GM19455 (cell line): ENCODE measurements at regions not wholly inside any gene's neighbourhood (a gene's known extent, or its start where the extent isn't known, plus 50 kb on each side); places are given as distances from the start of the nearest gene placed in this dataset.

Source experiments
- ATAC-seq: cut with Tn5 transposase; IDR thresholded peaks from one replicate; pipeline ENCODE4 v1.9.1; 2021; ENCODE audit not compliant: unreplicated experiment

DNA sequence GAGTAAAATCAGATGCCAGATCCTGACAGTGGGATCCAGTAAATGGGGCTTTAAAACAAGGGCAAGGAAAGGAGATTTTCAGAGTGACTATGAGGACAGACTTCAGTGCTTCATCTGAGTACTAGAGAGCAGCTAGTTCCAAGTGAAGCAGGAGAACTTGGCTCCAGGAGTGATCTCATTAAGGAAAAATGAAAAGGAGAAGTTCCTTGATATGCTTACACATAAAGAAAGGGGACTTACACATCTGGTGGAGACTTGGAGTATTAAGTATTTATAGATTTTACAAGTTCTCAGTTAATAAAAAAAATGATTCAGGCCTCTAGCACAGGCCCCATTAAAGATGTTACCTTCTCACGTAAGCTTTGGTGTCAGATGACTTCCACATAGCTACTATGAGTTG, 105.8 kb downstream of the ICOS start:
- ATAC-seq = no peak

- ATAC-seq = peak; percentile 75
Measured at GRCh38 chr2:204046145-204046544, 109.6 kb downstream of the ICOS start.

DNA sequence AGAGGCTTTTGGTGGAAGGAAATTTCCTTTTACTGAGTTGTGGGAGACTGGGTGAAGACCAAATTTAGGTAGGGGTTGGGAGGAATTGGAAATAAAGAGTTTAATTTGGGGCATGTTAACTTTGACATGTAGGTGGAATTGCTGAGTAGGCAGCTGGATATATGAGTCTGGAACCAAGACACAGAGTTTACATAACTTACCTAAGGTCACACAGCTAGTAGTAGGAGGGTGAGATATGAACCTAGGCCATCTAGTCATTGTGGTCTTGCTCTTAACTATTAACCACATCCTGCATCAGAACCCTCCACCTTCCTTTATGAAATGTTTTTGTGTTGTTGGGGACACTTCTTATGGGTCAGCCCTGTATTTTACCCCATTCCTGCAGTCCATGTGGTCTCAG, 113.1 kb downstream of the ICOS start:
- ATAC-seq = peak; percentile 48

DNA sequence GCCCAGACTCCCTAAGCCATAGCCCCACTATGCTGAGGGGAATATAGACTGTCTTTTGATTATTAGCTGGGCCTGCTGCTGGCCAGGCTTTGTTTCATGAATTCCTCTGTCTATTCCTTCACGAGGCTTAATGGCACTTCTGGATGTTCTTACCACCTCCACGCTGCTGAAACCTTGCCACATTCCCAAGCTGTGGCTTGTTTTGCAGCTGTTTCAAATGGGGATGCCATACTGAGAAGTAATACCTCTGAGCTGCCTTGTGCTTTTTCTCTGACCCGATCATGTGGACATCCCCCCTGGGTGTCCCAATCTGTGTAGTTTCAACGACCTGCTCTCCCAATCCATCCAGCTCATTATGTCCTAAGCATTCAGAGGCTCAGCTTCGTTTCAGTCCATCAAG, 114.1 kb downstream of the ICOS start:
- no peak for ATAC-seq

GRCh38 chr2:204051476-204051875, 114.9 kb downstream of the ICOS start:
- ATAC-seq = no peak

DNA sequence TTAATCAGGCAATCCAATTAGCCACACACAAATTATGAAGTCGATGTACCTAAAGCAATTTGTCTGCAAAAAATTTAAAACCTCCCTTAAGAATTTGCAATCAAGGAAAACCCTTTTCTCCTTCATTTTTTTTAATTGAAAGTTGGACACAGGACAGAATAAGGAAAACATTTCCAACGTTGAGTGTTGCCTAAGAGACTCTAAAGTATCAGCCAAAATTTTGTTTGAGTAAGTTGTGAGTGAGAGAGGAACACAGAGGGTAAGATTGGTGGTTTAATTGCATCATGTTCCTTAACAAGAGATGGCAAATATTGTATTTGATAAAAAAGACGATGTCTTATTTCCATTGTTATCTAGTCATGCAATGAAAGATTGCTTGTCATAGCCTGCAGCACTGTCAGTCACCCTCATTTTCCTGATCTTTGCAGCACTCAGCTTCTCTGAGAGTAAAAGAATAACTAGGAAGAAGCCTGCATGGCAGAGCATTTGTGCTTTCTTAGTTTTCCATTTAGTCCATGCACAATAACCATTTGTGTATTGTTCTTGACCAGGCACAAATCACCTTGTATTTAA, 115.5 kb downstream of the ICOS start:
- ATAC-seq = no peak

- no peak for ATAC-seq
Measured at GRCh38 chr2:204059016-204059415, 122.5 kb downstream of the ICOS start.

DNA sequence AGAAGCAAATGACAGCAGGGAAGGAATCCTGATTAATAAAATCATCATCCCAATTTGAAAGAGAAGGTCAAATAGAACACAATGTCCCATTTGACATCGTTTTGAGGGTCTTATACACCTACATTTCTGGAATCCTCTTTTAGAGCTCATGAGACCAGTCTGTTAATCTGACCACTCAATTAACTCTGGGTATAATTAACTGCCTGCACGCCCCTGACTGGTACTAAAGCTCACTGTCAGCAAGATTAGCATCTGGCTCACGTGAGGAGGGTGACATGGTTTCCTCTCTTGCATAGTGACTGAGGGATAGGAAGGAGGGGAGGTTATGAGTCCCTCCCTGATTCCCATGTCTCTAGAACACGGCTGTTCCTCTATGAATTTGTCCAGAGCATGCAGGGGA, 124.3 kb downstream of the ICOS start:
- no peak for ATAC-seq

DNA sequence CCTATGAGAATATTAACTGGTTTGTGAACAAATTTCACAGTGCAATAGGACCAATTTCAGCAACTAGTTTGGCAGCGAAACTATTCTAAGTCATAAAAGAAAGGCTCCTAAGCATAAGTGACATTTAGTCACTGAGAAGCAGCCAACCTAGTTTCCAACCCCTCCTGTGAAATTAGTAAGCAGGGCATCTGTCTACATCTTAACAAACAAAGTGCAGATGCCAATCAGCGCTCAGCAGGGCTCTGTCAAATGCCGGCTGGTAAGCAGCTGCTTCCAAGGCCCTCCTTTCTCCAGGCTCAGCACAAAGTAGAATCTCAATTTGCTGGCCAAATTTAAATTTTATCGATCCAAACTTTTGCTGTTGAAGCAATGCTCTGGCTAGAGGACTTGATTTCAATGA, 124.7 kb downstream of the ICOS start:
- ATAC-seq = no peak

DNA sequence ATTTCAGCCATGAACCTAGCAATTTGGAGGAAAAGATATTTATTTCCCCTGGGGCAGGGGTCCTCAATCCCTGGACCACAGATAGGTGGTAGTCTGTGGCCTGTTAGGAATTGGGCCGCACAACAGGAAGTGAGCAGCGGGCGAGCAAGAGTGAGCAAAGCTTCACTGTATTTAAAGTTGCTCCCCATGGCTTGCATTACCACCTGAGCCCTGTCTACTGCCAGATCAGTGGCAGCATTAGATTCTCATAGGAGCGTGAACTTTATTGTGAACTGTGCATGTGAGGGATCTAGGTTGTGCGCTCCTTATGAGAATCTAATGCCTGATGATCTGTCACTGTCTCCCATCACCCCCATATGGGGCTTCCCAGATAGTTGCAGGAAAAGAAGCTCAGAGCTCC, 127.6 kb downstream of the ICOS start:
- ATAC-seq = no peak

DNA sequence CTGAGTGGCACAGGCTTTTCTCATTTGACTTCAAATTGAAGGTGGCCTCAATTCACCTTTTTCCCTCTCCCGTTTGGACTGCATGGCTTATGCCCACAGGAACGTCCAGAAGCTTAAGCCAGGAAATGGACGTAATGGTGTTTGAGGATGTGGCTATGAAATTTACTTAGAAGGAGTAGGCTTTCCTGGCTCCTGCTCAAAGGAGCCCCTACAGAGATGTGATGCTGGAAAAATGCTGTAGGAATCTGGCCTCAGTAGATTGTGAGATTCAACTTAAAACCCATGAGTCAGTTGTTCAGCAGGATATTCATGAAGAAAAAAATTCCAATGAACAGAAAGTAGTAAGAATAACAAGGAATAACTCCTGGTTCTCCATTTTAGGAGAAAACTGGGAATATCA, 129.0 kb downstream of the ICOS start:
- no peak for ATAC-seq

DNA sequence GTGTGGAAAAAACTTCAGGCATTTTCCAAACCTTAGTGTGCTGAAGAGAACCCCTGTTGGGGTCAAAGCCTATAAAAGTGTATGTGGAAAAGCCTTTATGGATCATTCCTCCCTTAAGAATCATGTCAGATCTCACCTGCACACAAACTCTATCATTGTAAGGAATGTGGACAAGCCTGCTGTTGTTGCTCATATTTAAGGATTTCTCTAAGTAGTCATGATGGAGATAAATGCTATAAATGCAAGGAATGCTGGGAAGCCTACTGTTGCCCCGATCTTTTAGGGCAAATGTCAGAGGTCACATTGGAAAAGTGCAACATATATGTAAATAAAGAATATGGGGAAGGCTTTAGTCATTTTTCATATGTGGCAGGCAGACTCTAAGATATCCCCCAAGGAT, 129.5 kb downstream of the ICOS start:
- ATAC-seq = no peak

GRCh38 chr2:204069804-204070203, 133.2 kb downstream of the ICOS start:
- no peak for ATAC-seq

GRCh38 chr2:204072443-204073324, 136.1 kb downstream of the ICOS start:
- ATAC-seq = no peak

DNA sequence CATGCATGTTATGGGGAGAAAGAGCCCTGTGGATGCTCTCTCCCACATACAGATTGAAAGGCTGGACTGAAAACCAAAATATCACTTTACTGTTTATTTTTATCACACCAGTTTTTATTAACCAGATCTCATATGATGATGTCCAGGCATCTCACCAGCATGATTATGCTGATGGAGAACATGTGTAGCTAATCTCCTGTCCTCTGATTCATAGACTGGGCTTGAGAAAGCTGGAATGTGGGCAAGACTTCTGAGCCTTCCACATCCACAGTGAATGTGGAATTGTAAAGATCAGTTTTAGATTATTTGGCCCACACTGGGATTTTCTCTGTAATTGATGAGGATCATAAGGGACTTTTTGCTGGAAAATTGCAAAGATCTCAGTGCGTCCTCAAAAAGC, 137.9 kb downstream of the ICOS start:
- ATAC-seq = no peak

DNA sequence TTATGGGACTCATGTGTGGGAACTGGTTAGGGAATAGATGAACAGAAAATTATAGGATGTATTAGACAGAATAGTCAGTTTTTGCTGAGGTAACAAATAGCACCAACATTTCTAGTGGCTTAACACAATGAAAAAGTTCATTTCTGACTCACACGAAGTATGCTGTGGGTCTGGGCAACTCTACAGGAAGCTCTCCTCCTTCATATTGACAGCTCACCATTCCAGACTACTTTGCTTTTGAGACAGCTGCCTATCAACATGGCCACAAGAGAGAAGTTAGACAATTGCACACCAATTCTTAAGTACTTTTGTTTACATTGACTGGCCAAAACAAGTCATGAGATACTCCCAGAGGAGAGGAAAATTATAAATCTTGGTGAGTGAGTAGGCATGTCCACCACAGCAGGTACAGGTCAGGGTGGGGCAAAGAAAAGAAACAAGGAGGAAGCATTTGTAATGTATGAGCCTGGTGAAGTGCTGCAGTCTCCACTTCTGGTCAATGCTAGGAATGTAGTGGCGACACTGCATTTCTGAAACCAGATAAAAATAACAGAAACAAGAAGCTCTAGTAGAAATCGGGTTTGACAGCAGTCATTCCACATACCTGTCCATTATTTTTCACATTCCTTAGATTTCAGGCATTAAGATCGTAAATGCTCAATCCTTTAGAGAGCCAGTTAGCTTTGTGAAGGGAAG, 141.6 kb downstream of the ICOS start:
- no peak for ATAC-seq

DNA sequence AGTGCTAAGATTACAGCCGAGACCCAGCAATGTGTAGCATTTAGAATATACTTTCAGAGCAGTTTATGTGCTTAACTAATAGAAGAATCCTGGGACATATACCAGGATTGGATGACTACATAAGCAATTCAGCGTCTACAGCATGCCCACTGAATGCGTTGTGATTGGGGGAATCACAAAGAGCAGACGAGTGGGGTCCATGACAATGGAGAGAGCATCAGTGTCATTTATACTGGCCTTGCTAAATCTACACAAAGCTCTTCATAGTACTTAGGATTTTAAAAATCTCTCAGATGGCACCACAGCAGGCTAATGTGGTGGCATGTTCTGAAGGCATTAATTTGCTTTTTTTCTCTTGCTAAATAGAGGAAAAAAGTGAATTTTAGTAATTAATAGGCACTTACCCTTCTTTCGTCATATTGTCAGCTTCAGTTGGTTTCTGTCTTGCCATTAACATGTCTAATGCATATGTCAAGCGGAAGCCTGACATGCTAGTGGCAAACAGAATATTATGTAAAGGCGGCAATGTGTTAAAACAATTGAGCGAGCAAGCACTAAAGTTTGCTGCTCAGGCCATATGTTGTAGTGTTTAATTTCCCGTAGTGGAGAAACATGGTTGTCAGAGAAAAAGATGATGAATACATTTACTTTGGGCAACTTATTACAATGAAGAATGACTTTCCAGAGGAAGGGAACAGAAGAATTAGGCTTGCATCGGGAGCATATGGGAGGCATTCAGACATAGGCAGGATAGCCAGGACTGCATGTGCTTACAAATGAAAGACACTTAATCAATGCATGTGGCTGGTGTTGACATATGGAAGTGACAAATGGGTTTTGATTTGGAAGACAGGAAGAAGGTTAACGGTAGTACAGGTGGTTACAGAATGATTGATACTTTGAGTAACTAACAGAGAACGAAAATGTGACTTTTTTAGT, 145.2 kb downstream of the ICOS start:
- no peak for ATAC-seq

DNA sequence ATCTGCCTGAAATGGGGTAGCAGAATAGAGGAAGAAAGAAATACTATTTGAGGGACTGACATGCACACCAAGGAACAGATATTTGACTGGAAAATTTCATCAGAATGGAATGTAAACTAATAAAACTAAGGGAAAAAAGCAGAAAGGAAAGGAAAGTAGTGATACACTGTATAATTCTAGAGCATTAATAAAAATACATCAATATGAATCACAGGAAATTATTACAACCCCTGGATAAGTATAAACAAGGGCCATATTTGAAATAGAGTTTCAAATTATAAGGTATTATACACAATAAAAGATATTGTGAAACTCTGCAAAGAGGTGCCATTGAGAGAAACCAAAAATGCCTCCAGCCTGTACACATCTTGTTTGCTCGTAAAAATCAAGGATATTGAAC, 149.6 kb downstream of the ICOS start:
- ATAC-seq = no peak

GRCh38 chr2:204089105-204089504, 152.5 kb downstream of the ICOS start:
- ATAC-seq = no peak

DNA sequence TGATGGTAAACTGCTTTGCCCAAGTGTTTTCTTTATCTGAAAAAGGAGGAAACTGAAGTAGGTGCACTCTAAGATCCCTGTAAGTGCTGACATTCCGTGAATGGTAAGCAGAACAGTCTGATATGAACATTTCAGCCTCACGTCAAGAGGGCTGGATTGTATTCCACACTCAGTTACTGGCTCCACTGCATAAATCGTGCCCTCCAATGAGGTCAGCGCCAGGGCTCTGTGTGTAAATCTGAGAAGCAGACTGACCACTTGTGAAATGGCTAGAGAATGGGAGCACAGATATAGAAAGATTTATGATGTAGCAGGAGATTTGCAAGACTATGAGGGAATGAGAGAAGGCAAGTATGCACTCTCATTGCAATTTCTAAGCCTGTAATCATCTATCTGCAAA, 153.0 kb downstream of the ICOS start:
- no peak for ATAC-seq

DNA sequence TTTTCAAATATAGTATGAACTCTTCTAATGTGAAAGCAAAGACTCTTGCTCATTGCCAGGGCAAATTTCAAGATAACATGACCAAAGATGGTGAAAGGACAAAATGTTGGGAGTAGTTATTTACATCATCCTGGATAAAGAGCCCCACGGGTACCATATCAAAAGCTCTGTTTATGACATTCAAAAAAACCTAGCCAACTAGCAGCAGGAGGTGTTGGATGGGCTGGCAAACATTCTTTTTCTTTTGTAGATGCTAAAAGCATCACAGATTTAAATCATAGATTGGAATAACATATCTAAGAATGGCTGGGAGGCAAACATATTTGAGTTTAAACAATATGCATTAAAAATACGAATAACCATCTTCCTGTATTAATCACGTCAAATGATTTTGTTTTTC, 153.5 kb downstream of the ICOS start:
- ATAC-seq = no peak
